Breast epithelium (tissue), 3 donors: ENCODE measurements at regions not wholly inside any gene's neighbourhood (a gene's known extent, or its start where the extent isn't known, plus 50 kb on each side); places are given as distances from the start of the nearest gene placed in this dataset.
"Not testable (repeated sequence)": the region's sequence is repeated elsewhere in the genome, so short reads cannot be mapped to it uniquely, and the experiment has no call there.

Experiments
- CTCF ChIP-seq, 3 donors: fragments of 450-650 bp; IDR thresholded peaks; one replicate each; pipeline ENCODE4 v1.5.1; 2016 to 2017; ENCODE audit warnings: antibody characterized with exemption in 3 of 3, mild to moderate bottlenecking in 3 of 3, moderate library complexity in 3 of 3
- POLR2A ChIP-seq: fragments of 450-650 bp; IDR thresholded peaks from one replicate; pipeline ENCODE4 v1.6.1; 2016; ENCODE audit warnings: antibody characterized with exemption, mild to moderate bottlenecking, moderate library complexity

- not testable (repeated sequence) for TF ChIP-seq POLR2A; CTCF (IDR thresholded peaks at IDR 0.05)
Observed at GRCh38 chr9:39678534-39679263, 323.2 kb downstream of the SPATA31A1 start.
